ENCODE measurements at regions not wholly inside any gene's neighbourhood (a gene's known extent, or its start where the extent isn't known, plus 50 kb on each side); places are given as distances from the start of the nearest gene placed in this dataset.

GRCh38 chr3:22798461-22798860 is 404.7 kb upstream of the UBE2E2 start:
- H3K4me2 ChIP-seq (ENCODE audit: low read depth, low read length, poor library complexity, severe bottlenecking), result no peak overlapping the region
- H3K4me3 ChIP-seq (ENCODE audit: insufficient read depth, low read length, poor library complexity, severe bottlenecking), result no peak overlapping the region
- no peaks in the 10 kb centered on the region for H3K79me2 ChIP-seq (ENCODE audit: insufficient read depth, low read length)
- no peaks in the 10 kb centered on the region; the same call in 1 of the 2 replicates for H3K9me2 ChIP-seq (replicated peaks; ENCODE audit: insufficient read depth, low read length)
- TF ChIP-seq, protein P1, sequence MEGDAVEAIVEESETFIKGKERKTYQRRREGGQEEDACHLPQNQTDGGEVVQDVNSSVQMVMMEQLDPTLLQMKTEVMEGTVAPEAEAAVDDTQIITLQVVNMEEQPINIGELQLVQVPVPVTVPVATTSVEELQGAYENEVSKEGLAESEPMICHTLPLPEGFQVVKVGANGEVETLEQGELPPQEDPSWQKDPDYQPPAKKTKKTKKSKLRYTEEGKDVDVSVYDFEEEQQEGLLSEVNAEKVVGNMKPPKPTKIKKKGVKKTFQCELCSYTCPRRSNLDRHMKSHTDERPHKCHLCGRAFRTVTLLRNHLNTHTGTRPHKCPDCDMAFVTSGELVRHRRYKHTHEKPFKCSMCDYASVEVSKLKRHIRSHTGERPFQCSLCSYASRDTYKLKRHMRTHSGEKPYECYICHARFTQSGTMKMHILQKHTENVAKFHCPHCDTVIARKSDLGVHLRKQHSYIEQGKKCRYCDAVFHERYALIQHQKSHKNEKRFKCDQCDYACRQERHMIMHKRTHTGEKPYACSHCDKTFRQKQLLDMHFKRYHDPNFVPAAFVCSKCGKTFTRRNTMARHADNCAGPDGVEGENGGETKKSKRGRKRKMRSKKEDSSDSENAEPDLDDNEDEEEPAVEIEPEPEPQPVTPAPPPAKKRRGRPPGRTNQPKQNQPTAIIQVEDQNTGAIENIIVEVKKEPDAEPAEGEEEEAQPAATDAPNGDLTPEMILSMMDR (IDR thresholded peaks at IDR 0.05; ENCODE audit: insufficient read depth, low read length, poor library complexity, severe bottlenecking), result no peak
- TF ChIP-seq EZH2phosphoT487 (conservative IDR thresholded peaks at IDR 0.05; ENCODE audit: low read length), result no peak
- no peak overlapping the region for H2AFZ ChIP-seq (ENCODE audit: low read depth, low read length, severe bottlenecking)
- no peaks in the 10 kb centered on the region for H3K36me3 ChIP-seq (ENCODE audit: low read length)
- no peaks in the 10 kb centered on the region for H4K20me1 ChIP-seq (ENCODE audit: low read depth, low read length)
- no peaks in the 10 kb centered on the region for H3K9me3 ChIP-seq (ENCODE audit: insufficient read depth, low read length)
- H3K27me3 ChIP-seq (ENCODE audit: low read length), result no peaks in the 10 kb centered on the region
- H3K27ac ChIP-seq (ENCODE audit: low read depth, low read length), result no peak overlapping the region
- no peaks in the 10 kb centered on the region for H3F3A ChIP-seq (ENCODE audit: insufficient read depth)
- H3K9ac ChIP-seq (ENCODE audit: low read length), result no peak overlapping the region

- Histone ChIP-seq H3K4me3 (ENCODE audit: insufficient read depth, low read length, poor library complexity, severe bottlenecking) (no peak overlapping the region), H3K9me3 (ENCODE audit: insufficient read depth, low read length) (no peaks in the 10 kb centered on the region), H3K36me3 (ENCODE audit: low read length) (no peaks in the 10 kb centered on the region), H2AFZ (ENCODE audit: low read depth, low read length, severe bottlenecking) (no peak overlapping the region), H3F3A (ENCODE audit: insufficient read depth) (no peaks in the 10 kb centered on the region), H3K9me2 (replicated peaks; ENCODE audit: insufficient read depth, low read length) (no peaks in the 10 kb centered on the region), H3K27me3 (ENCODE audit: low read length) (no peaks in the 10 kb centered on the region), H3K4me2 (ENCODE audit: low read depth, low read length, poor library complexity, severe bottlenecking) (no peak overlapping the region), H3K9ac (ENCODE audit: low read length) (no peak overlapping the region), H3K79me2 (ENCODE audit: insufficient read depth, low read length) (no peaks in the 10 kb centered on the region), H3K27ac (ENCODE audit: low read depth, low read length) (no peak overlapping the region), H4K20me1 (ENCODE audit: low read depth, low read length) (no peaks in the 10 kb centered on the region)
- TF ChIP-seq, protein P1 (IDR thresholded peaks at IDR 0.05; ENCODE audit: insufficient read depth, low read length, poor library complexity, severe bottlenecking), result no peak
- no peak for TF ChIP-seq EZH2phosphoT487 (conservative IDR thresholded peaks at IDR 0.05; ENCODE audit: low read length)
These were observed 383.9 kb upstream of the UBE2E2 start for GRCh38 chr3:22819209-22819608.

DNA sequence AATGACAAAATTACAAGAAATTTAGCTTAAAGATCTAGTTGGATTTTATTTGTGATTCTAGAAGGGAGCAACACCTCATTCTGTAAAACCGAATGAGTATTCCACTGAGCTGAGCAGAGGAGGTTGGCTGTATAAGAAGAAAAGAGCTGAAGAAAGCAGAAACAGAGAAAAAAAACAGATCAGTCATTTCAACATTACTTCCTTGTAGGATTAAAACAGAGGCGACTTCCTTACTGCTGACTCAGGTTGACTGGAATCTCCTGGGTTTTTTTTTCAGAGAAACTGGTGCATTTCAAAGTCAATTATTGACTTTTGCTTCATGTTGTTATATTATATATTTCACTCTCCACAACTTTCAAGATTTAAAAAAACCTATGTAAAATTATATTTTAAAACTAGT is 368.1 kb upstream of the UBE2E2 start:
- Histone ChIP-seq H3K27me3 (ENCODE audit: low read length) (no peaks in the 10 kb centered on the region), H2AFZ (ENCODE audit: low read depth, low read length, severe bottlenecking) (no peak overlapping the region), H3K9me2 (replicated peaks; ENCODE audit: insufficient read depth, low read length) (no peaks in the 10 kb centered on the region), H3K9ac (ENCODE audit: low read length) (no peak overlapping the region), H3K4me2 (ENCODE audit: low read depth, low read length, poor library complexity, severe bottlenecking) (no peak overlapping the region), H3K27ac (ENCODE audit: low read depth, low read length) (no peak overlapping the region), H3K36me3 (ENCODE audit: low read length) (no peaks in the 10 kb centered on the region), H4K20me1 (ENCODE audit: low read depth, low read length) (no peaks in the 10 kb centered on the region), H3K4me3 (ENCODE audit: insufficient read depth, low read length, poor library complexity, severe bottlenecking) (no peak overlapping the region), H3F3A (ENCODE audit: insufficient read depth) (no peaks in the 10 kb centered on the region), H3K79me2 (ENCODE audit: insufficient read depth, low read length) (no peaks in the 10 kb centered on the region), H3K9me3 (ENCODE audit: insufficient read depth, low read length) (no peaks in the 10 kb centered on the region)
- TF ChIP-seq EZH2phosphoT487 (conservative IDR thresholded peaks at IDR 0.05; ENCODE audit: low read length), result no peak

DNA sequence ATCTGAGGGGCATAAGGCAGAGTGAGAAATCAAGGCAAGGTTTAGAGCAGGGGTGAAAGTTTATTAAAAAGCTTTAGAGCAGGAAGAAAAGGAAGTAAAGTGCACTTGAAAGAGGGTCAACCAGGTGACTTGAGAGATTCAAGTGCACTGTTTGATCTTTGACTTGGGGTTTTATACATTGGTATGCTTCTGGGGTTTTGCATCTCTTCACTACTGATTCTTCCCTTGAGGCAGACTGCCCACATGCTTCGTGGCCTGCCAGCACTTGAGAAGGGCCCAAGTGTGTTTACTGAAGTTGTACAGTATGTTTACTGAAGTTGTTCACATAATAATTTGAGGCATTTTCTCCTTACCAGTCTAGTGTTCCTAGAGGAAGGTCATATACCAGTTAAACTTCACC is 367.0 kb upstream of the UBE2E2 start:
- Histone ChIP-seq H3K36me3 (ENCODE audit: low read length) (no peaks in the 10 kb centered on the region), H3K4me2 (ENCODE audit: low read depth, low read length, poor library complexity, severe bottlenecking) (no peak overlapping the region), H3K9me3 (ENCODE audit: insufficient read depth, low read length) (no peaks in the 10 kb centered on the region), H3K9ac (ENCODE audit: low read length) (no peak overlapping the region), H3K4me3 (ENCODE audit: insufficient read depth, low read length, poor library complexity, severe bottlenecking) (no peak overlapping the region), H3K9me2 (replicated peaks; ENCODE audit: insufficient read depth, low read length) (no peaks in the 10 kb centered on the region), H3K27me3 (ENCODE audit: low read length) (no peaks in the 10 kb centered on the region), H2AFZ (ENCODE audit: low read depth, low read length, severe bottlenecking) (no peak overlapping the region), H3K27ac (ENCODE audit: low read depth, low read length) (no peak overlapping the region), H3F3A (ENCODE audit: insufficient read depth) (no peaks in the 10 kb centered on the region), H3K79me2 (ENCODE audit: insufficient read depth, low read length) (no peaks in the 10 kb centered on the region), H4K20me1 (ENCODE audit: low read depth, low read length) (no peaks in the 10 kb centered on the region)
- TF ChIP-seq, protein P1 (IDR thresholded peaks at IDR 0.05; ENCODE audit: insufficient read depth, low read length, poor library complexity, severe bottlenecking), result no peak
- no peak for TF ChIP-seq EZH2phosphoT487 (conservative IDR thresholded peaks at IDR 0.05; ENCODE audit: low read length)
